ENCODE measurements at regions not wholly inside any gene's neighbourhood (a gene's known extent, or its start where the extent isn't known, plus 50 kb on each side); places are given as distances from the start of the nearest gene placed in this dataset.
"Not testable (repeated sequence)": the region's sequence is repeated elsewhere in the genome, so short reads cannot be mapped to it uniquely, and the experiment has no call there.

GRCh38 chr12:92389466-92389865 is 243.8 kb upstream of the BTG1 start:
- DNase-seq, result no peak

GRCh38 chr12:92385296-92385695 is 239.7 kb upstream of the BTG1 start:
- DNase-seq, result no peak

- no peak for DNase-seq
Observed at GRCh38 chr12:92384571-92384970, 238.9 kb upstream of the BTG1 start.

GRCh38 chr12:92382383-92382878 is 236.8 kb upstream of the BTG1 start:
- no peak for DNase-seq

- DNase-seq, result no peak
Observed at GRCh38 chr12:92381856-92382255, 236.2 kb upstream of the BTG1 start.

- no peak for DNase-seq
Observed at GRCh38 chr12:92378682-92379479, 233.2 kb upstream of the BTG1 start.

GRCh38 chr12:92375504-92375903 is 229.9 kb upstream of the BTG1 start:
- not testable (repeated sequence) for DNase-seq

- DNase-seq, result no peak
Observed at GRCh38 chr12:92370828-92371227, 225.2 kb upstream of the BTG1 start.

GRCh38 chr12:92369636-92370035 is 224.0 kb upstream of the BTG1 start:
- DNase-seq, result peak; percentile 100

- no peak for DNase-seq
Observed at GRCh38 chr12:92369056-92369455, 223.4 kb upstream of the BTG1 start.

- DNase-seq, result no peak
Observed at GRCh38 chr12:92365836-92366235, 220.2 kb upstream of the BTG1 start.

GRCh38 chr12:92365333-92365732 is 219.7 kb upstream of the BTG1 start:
- no peak for DNase-seq

- no peak for DNase-seq
Observed at GRCh38 chr12:92363295-92364146, 217.9 kb upstream of the BTG1 start.

- no peak for DNase-seq
Observed at GRCh38 chr12:92362785-92363184, 217.1 kb upstream of the BTG1 start.

- DNase-seq, result no peak
Observed at GRCh38 chr12:92362126-92362525, 216.5 kb upstream of the BTG1 start.

- DNase-seq, result no peak
Observed at GRCh38 chr12:92360543-92360942, 214.9 kb upstream of the BTG1 start.

GRCh38 chr12:92359581-92360209 is 214.0 kb upstream of the BTG1 start:
- no peak for DNase-seq

GRCh38 chr12:92357584-92358261 is 212.1 kb upstream of the BTG1 start:
- DNase-seq, result no peak

- DNase-seq, result no peak
Observed at GRCh38 chr12:92356425-92356824, 210.8 kb upstream of the BTG1 start.

GRCh38 chr12:92349635-92350034 is 204.0 kb upstream of the BTG1 start:
- no peak for DNase-seq

GRCh38 chr12:92342574-92342973 is 196.9 kb upstream of the BTG1 start:
- DNase-seq, result no peak

GRCh38 chr12:92341065-92341668 is 195.5 kb upstream of the BTG1 start:
- DNase-seq, result no peak
